NCI-H2196 (cell line): ENCODE measurements at regions not wholly inside any gene's neighbourhood (a gene's known extent, or its start where the extent isn't known, plus 50 kb on each side); places are given as distances from the start of the nearest gene placed in this dataset.
"Not testable (repeated sequence)": the region's sequence is repeated elsewhere in the genome, so short reads cannot be mapped to it uniquely, and the experiment has no call there.

Source experiments
- DNase-seq: peaks from one replicate; lab custom pipeline; 2025; ENCODE audit not compliant: unreplicated experiment; lab: John Stamatoyannopoulos, UW

DNA sequence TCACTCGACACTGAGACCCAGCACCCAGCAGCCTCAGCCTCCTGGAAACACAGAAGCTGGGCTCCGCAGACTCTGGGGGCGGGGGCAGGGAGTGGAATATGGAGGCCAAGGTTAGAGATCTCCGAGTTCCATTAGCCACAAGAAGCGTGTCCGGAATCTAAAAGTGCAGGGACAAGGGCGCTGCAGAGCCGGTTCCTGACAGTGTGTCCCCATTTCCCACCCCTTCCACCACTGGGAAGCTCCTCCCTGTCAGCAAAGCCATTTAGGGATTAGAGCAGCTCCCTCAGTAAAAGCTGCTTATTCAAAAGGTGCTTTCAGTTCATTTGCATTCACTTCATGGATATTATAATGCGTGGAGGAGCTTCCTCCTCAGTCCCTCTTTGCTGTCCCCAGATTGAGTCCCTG lies 74.1 kb upstream of the HSPA9 start:
- no peak for DNase-seq

- DNase-seq, result no peak
Observed at GRCh38 chr5:138648841-138649240, 73.6 kb upstream of the HSPA9 start.

DNA sequence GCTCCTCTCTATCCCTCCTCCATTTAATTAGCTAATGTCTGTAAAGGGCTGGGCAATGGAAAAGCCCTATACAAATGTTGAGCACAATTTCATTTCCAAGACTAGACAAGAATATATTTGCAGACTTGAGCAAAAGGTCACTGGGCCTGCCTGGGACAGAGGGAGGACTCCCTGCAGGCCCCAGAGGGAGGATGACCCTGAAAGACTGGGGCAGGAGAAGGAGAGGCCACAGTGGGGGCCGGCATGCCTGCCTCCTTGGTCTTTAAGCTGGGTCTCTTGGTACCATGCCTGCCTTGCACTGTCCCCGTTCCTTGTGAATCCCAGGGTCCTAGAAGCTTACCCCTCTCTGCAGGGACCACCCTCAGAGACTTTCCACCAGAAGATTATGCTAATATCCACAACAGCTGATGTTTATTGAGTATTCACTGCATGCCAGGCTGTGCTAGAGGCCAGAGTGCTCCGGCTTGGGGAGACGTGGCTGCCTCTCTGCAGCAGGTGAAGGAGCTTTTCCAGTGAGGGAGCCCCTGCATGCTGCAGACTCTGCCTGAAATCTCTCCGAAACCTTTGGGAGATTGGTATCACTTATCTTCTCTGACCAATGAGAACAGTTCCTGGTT lies 72.7 kb upstream of the HSPA9 start:
- DNase-seq, result no peak

- no peak for DNase-seq
Observed at GRCh38 chr5:138647261-138647788, 72.1 kb upstream of the HSPA9 start.

DNA sequence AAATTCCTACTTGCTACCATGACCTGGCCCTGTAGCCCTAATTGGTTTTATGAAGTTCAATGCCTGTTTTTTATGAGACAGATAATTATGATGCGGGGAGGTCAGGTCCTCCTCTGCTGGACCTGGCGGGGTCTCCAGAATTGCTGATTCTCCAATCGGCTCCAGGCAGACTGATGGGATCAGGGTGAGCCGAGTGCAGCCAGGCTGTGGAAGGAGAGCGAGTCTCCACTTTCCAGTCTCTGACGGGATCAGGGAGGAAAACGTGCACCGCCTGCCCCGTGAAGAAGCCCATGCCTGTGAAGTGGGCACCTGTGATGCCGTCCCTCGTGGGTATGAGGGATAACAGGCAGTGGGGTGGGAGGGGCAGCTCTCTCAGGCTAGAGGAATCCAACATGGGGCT lies 71.5 kb upstream of the HSPA9 start:
- no peak for DNase-seq

- DNase-seq, result peak; percentile 31
Observed at GRCh38 chr5:138645778-138646575, 70.8 kb upstream of the HSPA9 start.

- no peak for DNase-seq
Observed at GRCh38 chr5:138643040-138643791, 68.0 kb upstream of the HSPA9 start.

GRCh38 chr5:138641547-138642298 lies 66.5 kb upstream of the HSPA9 start:
- peak; percentile 81 for DNase-seq

DNA sequence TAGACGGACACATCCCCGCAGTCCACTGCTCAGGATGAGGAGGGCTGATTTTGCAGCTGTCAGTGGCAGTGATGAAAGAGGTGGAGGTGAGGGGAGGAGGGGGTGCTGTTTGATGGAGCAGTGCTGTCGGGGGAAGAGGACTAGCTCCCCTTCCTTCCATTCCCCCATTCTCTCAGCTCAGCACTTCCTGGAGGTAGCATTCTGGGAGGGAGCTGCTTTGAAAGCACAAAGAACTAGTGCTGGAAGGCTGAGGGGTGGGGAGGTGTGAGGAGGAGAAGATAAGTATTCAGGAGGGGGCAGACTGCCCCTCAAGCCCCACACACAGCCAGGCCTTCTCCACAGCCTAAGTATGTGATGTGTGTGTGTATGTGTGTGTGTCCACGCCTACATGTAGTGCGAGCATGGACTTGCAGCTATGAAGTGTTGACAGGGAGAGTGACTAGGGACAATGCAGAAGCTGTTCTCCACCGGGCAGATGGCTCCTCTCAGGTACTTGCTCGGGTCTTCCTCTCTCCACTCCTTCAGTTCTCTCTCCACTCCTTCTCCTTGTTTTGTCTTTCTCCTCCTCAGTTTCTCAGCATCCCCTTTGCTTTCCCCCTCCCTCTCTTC lies 65.5 kb upstream of the HSPA9 start:
- DNase-seq, result no peak

DNA sequence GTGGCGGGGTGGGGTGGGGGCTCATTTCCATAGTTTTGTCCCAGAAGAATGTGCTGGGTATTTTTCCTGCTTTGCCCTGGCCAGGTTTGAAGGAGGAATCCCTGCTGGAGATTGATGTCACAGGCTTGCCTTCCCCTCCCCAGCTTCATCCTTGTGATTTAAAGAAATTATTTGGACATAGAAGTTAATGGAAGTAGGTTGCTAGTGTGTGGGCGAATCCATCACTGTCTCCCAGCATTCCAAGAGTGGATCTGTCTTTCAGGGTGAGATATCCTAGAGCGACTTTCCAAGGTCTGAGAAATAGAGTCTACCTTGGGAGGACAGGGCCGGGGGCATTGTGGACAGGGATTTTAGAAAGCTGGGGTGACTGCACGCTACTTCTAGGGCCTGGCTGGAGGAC lies 64.9 kb upstream of the HSPA9 start:
- DNase-seq, result no peak

DNA sequence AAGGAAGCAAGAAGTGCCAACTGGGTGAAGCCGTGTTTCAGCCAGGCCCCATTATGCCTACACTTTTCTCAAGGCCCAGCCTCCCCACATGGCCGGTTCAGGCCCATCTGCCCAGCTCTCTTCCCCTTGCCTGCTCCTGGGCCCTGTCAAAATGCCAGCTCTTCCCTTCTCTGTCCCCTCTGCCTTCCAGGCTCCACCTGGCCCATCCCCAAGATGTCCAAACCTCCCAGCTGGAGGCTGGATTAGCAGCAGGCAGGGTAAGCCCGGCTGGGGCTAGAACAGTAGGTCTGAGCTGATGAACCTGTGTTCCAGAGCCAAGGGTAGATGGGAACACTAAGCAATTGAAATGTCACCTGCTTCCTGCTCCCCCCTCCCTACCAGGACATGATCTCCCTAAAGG lies 64.1 kb upstream of the HSPA9 start:
- peak; percentile 40 for DNase-seq

DNA sequence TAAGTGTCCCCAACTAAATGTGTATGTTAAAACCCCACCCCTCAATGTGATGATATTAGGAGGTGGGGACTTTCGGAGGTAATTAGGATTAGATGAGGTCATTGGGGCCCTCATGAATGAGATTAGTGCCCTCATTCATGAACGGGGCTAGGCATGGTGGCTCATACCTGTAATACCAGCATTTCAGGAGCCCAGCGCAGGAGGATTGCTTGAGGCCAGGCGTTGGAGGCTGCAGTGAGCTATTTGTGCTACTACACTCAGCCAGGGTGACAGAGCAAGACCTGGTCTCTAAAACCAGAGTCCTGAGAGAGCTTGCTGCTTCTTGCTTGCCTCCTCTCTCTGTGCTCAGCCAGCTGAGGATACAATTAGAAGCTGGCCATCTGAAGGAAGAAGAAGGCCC lies 62.1 kb upstream of the HSPA9 start:
- DNase-seq, result no peak

GRCh38 chr5:138636398-138636944 lies 61.3 kb upstream of the HSPA9 start:
- DNase-seq, result no peak

DNA sequence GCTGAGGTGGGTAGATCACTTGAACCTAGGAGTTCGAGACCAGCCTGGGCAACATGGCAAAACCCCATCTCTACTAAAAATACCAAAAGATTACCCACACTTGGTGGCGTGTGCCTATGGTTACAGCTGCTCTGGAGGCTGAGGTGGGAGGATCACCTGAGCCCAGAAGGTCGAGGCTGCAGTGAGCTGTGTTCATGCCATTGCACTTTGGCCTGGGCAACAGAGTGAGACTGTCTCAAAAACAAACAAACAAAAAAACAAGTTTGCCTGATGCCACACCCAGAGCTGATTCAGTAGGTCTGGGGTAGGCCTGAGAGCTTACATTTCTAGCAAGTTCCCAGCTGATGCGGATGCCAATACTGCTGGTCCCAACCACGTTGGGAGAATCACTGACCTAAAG lies 60.5 kb upstream of the HSPA9 start:
- DNase-seq, result no peak

DNA sequence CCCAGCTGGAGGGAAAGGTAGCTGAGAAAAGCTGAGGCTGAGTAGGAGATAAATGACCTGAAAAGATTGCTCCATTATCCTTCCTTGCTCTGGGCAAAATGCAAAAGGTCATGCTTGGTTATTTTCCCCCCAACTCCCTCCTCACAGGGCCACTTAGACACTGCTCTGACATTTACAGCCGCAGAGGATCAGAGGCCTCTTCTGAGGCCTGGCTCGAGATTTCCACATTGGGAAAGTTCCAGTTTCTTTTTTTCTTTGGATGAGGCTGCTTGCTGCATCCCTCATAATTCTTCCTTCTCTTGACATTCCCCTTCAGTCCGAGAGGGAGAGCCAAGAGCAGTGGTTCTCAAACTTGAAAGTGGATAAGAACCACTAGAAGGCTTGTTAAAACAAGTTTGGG lies 60.1 kb upstream of the HSPA9 start:
- no peak for DNase-seq

DNA sequence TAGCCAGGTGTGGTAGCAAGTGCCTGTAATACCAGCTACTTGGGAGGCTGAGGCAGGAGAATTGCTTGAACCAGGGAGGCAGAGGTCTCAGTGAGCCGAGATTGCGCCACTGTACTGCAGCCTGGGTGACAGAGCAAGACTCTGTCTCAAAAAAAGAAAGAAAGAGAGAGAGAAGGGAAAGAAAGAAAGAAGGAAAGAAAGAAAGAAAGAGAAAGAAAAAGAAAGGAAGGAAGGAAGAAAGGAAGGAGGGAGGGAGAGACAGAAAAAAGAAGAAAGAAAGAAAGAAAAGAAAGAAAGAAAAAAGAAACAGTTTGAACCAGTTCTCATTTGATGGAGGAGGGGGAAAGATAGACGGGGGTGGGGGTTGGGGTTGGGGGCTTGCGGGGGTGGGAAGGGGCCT lies 59.6 kb upstream of the HSPA9 start:
- DNase-seq, result not testable (repeated sequence)

DNA sequence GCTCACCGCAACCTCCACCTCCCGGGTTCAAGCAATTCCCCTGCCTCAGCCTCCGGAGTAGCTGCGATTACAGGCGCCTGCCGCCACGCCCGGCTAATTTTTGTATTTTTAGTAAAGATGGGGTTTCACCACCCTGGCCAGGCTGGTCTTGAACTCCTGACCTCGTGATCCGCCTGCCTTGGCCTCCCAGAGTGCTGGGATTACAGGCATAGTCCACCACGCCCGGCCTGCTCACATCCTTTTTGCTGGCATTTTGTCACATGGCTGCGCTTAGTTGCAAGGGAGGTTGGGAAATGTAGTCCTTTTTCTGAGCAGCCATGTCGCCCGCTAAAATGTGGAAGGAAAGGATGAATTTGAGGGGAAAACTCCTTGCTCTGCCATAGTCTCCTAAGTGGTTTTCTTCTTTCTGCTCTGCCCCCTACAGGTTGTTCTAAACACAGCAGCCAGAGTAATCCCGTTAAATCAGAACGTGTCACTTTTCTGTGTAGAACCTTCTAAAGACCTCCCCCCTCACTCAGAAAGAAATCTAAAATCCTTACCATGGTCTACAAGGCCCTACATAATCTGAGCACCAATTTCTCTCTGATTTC lies 57.8 kb upstream of the HSPA9 start:
- DNase-seq, result no peak

DNA sequence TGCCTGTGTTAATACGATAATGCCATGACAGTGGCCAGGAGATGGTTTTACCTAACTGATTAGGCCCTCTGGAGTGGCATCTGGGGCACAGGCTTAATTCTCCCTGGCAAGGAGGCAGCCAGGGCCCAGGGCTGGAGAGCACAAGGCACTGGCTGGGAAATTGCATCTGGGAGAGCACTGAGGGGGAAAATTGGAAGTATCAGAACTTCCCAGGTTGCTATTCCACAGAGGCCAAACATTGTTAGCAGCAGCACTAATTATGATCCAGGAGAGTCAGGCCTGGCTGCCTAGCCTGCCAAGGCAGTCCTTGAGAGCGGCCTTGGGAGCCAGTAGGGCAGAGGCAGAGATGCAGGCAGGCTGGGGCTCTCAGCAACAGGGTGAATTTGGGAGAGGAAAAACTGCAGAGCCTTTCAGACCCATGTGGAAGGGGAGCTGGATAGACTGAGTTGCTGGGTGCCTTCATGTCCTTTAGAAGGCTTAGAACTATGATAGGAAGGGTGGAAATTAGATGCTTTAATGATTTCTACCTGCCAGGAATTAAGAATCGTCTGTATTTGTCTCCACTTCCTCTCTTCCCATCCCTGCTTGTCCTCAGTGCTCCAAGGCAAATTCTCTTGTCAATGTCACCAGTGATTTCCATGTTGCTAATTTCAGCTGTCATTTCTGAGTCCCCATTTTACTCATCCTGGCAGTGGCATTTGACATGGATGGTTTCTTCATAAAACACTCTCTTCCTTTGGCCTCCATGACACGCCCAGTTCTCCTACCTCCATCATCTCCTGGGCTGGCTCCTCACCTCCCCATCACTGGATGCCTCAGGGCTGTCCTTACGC lies 56.1 kb upstream of the HSPA9 start:
- DNase-seq, result no peak

DNA sequence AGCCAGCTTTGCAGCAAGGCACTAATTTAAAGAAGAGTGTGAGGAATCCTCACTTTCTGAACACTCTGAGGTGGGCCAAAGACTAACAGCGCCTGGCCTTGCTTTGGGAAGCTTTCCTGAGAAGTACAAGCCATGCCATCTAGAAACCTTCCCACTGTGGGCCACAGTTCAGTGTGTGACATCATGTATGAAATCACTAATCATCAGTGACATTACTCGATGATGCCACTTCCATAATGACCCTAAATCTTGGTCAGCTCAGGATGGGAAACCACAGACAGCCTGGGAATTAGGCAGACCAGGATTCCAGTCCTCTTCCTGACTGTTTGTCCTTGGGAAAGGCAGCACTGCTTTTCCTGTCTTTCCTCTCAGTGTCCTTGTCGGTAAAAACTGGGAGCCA lies 54.2 kb upstream of the HSPA9 start:
- no peak for DNase-seq
